Spinal cord (tissue), 9 donors: ENCODE measurements at regions not wholly inside any gene's neighbourhood (a gene's known extent, or its start where the extent isn't known, plus 50 kb on each side); places are given as distances from the start of the nearest gene placed in this dataset.
A peak's percentile ranks its signal among the peaks of the same experiment; 100 is the strongest.

ENCODE experiments used
- DNase-seq, 6 donors: peaks; one replicate each; pipeline versions ENCODE4 v3.0.0 to v3.0.0-alpha.2; 2013 to 2015; ENCODE audit warnings: low spot score in 6 of 6, low read depth in 4 of 6
- H3K27ac ChIP-seq: one replicate; pipeline ENCODE4 v1.5.1; 2013; ENCODE audit warnings: low read depth, low read length, control low read depth
- H3K27me3 ChIP-seq: one replicate; pipeline ENCODE4 v1.6.1; 2013; ENCODE audit warnings: low read length; ENCODE audit not compliant: control insufficient read depth, insufficient read depth
- H3K36me3 ChIP-seq: one replicate; pipeline ENCODE4 v1.6.1; 2013; ENCODE audit warnings: low read length; ENCODE audit not compliant: control insufficient read depth, insufficient read depth
- H3K4me1 ChIP-seq: one replicate; pipeline ENCODE4 v1.6.1; 2013; ENCODE audit warnings: low read length; ENCODE audit not compliant: control insufficient read depth, insufficient read depth
- H3K4me3 ChIP-seq: one replicate; pipeline ENCODE4 v1.5.1; 2013; ENCODE audit warnings: low read depth, low read length, control low read depth
- H3K9me3 ChIP-seq: one replicate; pipeline ENCODE4 v1.6.1; 2013; ENCODE audit warnings: low read length; ENCODE audit not compliant: control insufficient read depth, insufficient read depth
- WGBS: methylation state at CpG from one replicate; pipeline ENCODE4 v1.1.5; 2013; ENCODE audit warnings: missing lambda C conversion rate; ENCODE audit not compliant: insufficient coverage; 5-methylcytosine and 5-hydroxymethylcytosine counted together
- donor health status: healthy.

DNA sequence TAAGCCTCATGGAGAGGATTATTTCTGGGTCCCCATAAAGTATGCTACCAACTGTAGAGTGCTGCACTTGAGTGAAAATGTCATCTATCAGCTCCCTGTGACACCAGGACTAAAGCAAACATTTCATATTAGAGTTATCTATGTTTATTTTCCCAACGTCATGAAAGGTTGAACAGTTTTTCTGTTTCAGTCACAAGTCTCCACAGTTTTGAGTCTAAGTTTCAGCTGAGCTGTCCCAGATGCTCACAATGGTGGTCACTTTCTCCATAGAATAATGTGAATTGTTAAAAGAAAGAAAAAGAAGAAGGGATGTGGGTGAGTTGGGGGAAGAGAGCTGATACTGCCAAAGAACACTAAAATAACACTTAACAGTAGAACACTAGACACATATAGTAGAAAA lies 126.3 kb upstream of the C9orf72 start:
- no peaks in the 10 kb centered on the region for H3K4me1 ChIP-seq
- H3K36me3 ChIP-seq, result no peaks in the 10 kb centered on the region
- H3K27me3 ChIP-seq, result no peaks in the 10 kb centered on the region
- no CpG with 5 or more reads among the region's 1 CpG for WGBS
- no peak overlapping the region for H3K4me3 ChIP-seq
- no peak overlapping the region for H3K27ac ChIP-seq
- DNase-seq, result no peak
- no peaks in the 10 kb centered on the region for H3K9me3 ChIP-seq

DNA sequence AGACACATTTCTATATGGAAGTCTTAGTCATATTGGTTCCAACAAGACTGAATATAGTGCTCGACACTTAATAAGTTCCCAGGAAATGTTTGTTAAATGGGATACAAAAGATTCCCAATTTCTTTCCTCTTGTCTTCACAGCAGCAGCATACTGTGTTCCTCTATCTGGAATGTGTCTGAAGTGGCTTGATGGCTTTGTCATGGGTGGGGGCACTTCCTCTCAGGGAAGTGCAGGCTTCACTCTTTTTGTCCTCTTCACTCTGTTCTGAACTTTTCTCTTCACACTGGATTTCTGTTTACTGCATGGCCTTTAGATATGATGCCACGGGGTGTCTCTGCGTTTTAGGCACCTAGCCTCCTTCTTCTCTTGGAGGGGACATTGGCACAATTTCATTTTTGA lies 127.7 kb upstream of the C9orf72 start:
- Histone ChIP-seq H3K9me3 (no peaks in the 10 kb centered on the region), H3K4me3 (no peak overlapping the region), H3K27me3 (no peaks in the 10 kb centered on the region), H3K4me1 (no peaks in the 10 kb centered on the region), H3K27ac (no peak overlapping the region), H3K36me3 (no peaks in the 10 kb centered on the region)
- WGBS, result 83% methylated on average over 2 of the region's 3 CpGs
- no peak for DNase-seq

DNA sequence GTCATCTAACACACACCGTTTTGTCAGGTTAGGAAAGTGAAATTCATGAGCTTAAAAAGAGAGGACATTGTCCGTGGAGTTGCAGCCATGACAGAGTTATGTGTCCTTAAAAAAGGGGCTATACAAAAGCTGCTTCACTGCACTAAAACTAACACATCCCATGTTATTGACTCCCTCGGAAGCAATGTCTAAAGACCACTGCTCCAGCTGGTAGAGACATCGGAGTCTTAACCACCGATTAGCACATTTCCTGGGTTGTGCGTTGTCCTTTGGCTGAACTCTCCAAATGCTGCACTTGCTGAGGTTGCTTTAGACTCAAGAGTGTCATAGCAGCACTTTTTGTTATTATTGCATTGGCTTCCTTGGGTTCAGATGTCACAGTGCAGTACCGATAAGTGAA lies 128.3 kb upstream of the C9orf72 start:
- H3K27me3 ChIP-seq, result no peaks in the 10 kb centered on the region
- no peak overlapping the region for H3K27ac ChIP-seq
- H3K36me3 ChIP-seq, result no peaks in the 10 kb centered on the region
- no peaks in the 10 kb centered on the region for H3K4me1 ChIP-seq
- H3K9me3 ChIP-seq, result no peaks in the 10 kb centered on the region
- DNase-seq, result peak in 5 of 6 donors; percentile 26 to 77 (median 31)
- H3K4me3 ChIP-seq, result no peak overlapping the region
- WGBS, result 16% methylated on average over 4 of the region's 7 CpGs

DNA sequence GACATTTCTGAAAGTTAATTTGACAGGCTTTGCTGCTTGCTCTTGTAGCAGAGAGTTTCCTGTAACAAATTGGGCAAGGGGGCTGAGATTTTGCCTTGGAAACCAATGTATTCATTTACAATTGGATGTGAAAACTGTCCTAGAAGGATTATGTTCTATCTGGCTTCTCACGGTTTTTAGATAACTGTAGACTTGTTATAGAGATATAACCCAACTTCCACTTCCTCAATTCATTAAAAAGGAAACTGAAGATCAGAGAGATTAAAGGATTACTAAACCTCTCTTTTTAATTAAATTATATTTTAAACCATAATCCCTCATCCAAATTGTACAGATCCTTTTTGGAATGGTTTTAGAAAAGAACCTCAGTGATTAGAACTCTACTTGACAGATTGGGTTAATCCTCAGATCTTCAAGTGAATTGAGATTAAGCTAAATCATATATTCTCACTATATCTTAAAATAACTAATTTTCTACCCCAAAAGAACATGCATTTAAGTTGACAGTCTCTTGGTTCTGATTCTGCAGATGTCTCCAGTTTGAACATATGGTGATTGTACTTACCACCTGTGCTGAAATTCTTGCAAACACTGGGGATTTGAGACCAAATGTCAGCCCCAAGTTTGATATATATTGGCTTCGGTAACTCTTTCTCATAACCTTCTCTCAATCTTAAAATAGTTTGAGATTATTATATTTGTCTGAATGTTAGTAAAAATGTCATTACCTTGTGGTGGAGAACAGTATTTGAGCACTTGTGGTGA lies 130.1 kb upstream of the C9orf72 start:
- H3K4me3 ChIP-seq, result no peak overlapping the region
- peak in 1 of 6 donors; percentile 57 for DNase-seq
- no peaks in the 10 kb centered on the region for H3K36me3 ChIP-seq
- H3K4me1 ChIP-seq, result no peaks in the 10 kb centered on the region
- H3K27ac ChIP-seq, result no peak overlapping the region
- no CpG with 5 or more reads among the region's 2 CpGs for WGBS
- H3K9me3 ChIP-seq, result no peaks in the 10 kb centered on the region
- H3K27me3 ChIP-seq, result no peaks in the 10 kb centered on the region

DNA sequence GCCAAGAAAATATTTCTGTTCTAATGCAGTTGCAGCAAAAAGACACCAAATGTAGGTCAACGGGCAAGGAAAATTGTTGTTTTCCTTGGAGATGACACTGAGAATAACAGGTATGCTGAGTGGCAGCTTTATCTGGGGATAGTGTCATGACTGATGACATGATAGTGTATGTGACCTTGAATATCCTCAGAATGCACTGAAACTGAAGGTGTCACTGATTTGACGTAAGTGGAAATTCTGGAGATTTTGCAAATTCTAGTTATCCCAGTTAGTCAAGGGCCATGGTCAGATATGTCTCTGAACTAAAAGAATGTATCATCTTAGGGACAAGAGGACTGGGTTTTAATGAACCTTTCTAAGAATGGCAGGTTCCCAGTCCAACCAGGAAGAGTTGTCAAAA lies 138.0 kb upstream of the C9orf72 start:
- Histone ChIP-seq H3K36me3 (no peaks in the 10 kb centered on the region), H3K27ac (no peak overlapping the region), H3K9me3 (no peaks in the 10 kb centered on the region), H3K27me3 (no peaks in the 10 kb centered on the region), H3K4me1 (no peaks in the 10 kb centered on the region), H3K4me3 (no peak overlapping the region)
- WGBS, result 93% methylated on average over 2 of the region's 2 CpGs
- no peak for DNase-seq

DNA sequence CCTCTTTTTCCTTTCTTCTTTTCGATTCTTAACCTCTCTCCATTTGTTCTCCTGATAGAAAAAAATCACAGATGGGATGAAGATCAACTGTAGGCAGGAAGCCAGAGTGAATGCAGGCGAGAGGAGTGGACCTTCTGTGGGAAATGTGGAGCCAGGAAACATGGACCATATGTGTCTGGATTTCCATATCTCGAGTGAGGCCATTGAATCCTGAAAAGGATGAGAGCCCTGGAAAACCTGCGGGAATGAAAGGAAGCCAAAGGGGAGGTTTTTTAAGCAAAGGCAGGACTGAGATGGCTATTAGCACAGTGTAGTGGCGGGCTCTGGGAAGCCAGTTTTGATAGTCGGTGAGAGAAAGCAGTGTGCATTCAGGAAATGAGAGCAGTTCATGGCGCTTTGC lies 139.5 kb upstream of the C9orf72 start:
- Histone ChIP-seq H3K27me3 (no peaks in the 10 kb centered on the region), H3K4me1 (no peaks in the 10 kb centered on the region), H3K27ac (no peak overlapping the region), H3K9me3 (no peaks in the 10 kb centered on the region), H3K4me3 (no peak overlapping the region), H3K36me3 (no peaks in the 10 kb centered on the region)
- WGBS, result 65% methylated on average over 6 of the region's 7 CpGs
- DNase-seq, result peak in 1 of 6 donors; percentile 63

DNA sequence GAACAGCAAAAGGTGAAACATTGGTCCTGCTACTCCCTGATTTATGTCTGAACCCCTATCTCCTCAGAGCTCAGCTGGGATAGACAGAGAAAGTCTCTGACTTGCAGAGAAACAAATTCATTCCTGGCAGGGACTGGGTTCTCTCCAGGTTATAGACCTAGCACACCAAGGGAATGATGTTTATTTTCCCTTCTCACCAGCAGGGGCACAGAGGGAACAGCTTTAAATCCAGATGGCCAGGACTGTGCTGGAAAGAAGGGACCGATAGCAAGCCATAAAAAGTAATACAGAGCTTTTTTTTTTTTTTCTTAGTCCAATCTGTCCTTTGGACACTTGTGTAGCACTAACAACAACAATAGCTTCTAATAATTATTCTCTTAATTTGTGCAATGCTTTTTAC lies 141.1 kb upstream of the C9orf72 start:
- no peaks in the 10 kb centered on the region for H3K4me1 ChIP-seq
- H3K27ac ChIP-seq, result no peak overlapping the region
- DNase-seq, result peak in 1 of 6 donors; percentile 28
- H3K9me3 ChIP-seq, result no peaks in the 10 kb centered on the region
- no peak overlapping the region for H3K4me3 ChIP-seq
- no peaks in the 10 kb centered on the region for H3K27me3 ChIP-seq
- WGBS, result no CpG with 5 or more reads among the region's 1 CpG
- no peaks in the 10 kb centered on the region for H3K36me3 ChIP-seq

DNA sequence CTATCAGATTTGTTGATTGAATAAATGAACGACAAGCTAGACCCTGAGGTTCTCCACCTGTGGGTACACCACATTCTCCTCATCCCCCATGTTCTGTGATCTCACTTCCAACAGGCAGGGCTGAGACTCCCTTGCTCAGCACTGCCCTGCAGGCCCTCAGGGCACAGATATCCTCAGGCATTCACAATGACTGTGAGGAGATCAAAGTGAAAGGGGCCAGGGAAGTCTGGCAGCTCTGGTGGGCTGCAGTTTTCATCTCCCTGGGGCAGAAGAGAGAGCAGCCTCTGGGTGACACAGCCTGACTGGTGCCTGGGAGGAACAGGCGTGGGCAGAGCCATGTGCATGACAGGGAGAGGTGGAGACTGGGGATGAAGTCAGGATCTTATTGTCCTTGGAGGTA lies 142.4 kb upstream of the C9orf72 start:
- Histone ChIP-seq H3K36me3 (no peaks in the 10 kb centered on the region), H3K4me1 (no peaks in the 10 kb centered on the region), H3K9me3 (no peaks in the 10 kb centered on the region), H3K27me3 (no peaks in the 10 kb centered on the region), H3K4me3 (no peak overlapping the region), H3K27ac (no peak overlapping the region)
- no peak for DNase-seq
- no CpG with 5 or more reads among the region's 2 CpGs for WGBS

DNA sequence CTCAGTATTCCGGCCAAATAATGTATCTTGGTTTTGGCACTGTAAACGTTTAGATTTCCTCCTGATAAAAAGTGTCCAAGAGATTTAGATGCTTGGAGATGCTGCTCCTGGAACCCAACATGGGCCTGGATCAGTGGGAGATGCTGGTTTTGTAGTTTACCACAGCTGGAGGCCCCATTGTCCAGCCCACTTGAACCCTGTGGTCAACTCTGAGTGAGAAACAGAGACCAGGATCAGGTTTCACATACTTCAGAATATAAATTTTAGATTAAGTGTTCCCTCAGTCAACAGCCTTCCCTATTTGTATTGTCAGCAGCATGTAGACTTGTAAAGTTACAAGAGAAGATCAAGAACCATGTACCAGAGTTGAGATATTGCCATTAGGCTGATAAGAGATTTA lies 144.7 kb upstream of the C9orf72 start:
- Histone ChIP-seq H3K27me3 (no peaks in the 10 kb centered on the region), H3K9me3 (no peaks in the 10 kb centered on the region)
- WGBS, result 73% methylated on average over 2 of the region's 2 CpGs

DNA sequence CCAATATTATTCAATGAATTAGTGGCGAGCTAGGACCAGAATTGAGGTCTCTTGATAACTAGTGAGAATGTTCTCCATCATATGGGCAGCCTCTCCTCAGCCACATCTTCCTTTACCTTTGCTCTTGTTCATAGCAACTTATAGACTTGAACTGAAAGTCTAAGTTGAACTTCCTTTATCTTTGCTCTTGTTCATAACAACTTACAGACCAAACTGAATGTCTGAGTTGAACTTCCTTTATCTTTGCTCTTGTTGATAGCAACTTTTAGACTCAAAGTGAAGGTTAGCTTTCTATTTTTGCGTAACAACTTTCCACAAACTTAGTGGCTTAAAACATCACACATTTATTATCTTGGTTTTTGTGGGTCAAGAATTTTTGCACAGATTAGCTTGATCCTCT lies 146.4 kb upstream of the C9orf72 start:
- no peak overlapping the region for H3K27ac ChIP-seq
- no peaks in the 10 kb centered on the region for H3K9me3 ChIP-seq
- no peaks in the 10 kb centered on the region for H3K36me3 ChIP-seq
- WGBS, result no CpG with 5 or more reads among the region's 2 CpGs
- no peaks in the 10 kb centered on the region for H3K4me1 ChIP-seq
- no peaks in the 10 kb centered on the region for H3K27me3 ChIP-seq
- DNase-seq, result no peak
- no peak overlapping the region for H3K4me3 ChIP-seq

More for the DNA sequence above, 144.7 kb upstream of the C9orf72 start:
- no peaks in the 10 kb centered on the region for H3K36me3 ChIP-seq
- no peak overlapping the region for H3K4me3 ChIP-seq
- H3K4me1 ChIP-seq, result no peaks in the 10 kb centered on the region
- H3K27ac ChIP-seq, result no peak overlapping the region
- DNase-seq, result no peak
